ENCODE measurements at regions not wholly inside any gene's neighbourhood (a gene's known extent, or its start where the extent isn't known, plus 50 kb on each side); places are given as distances from the start of the nearest gene placed in this dataset.

DNA sequence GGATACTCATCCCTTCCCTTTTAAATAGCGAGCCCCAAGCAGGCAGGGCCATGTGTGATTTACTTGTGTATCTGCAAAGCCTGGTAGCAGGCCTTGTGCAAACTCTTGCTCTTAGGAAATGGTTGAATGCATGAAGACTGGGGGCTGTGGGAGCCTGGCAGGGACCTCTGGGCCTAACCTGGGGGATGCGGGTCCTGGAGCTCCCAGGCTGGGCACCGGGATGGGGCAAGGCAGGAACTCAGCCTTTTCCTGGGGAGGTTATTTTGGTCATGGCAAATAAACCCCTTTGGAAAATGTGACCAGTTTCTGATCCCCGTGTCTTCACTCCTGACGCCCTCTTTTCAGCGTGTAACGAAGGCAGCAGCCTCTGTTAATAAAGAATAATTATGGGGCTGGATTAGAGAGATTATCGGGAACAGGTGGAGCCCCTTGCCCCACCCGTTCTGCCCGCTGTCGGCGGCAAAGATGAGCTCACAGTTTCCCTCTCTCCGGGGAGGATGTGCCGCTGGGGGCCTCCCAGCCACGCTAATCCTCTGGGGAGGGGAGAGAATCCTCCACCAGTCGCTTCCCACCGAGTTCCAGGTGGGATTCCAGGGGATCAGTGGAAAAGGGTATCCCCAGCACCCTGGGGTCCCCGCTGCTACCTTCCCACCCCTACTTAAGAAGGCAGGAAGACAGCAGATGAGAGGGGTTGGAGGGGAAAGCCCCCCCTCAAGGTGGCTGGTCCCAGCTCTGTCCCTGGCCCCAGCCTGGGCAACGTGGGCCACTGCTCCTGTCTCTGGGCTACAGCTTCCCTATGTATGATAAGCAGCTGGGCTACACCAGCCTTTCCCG is 69.7 kb upstream of the WNT4 start:
- TF ChIP-seq EZH2 (IDR thresholded peaks at IDR 0.05; ENCODE audit: low read depth) = no peak
- TF ChIP-seq, protein P1, sequence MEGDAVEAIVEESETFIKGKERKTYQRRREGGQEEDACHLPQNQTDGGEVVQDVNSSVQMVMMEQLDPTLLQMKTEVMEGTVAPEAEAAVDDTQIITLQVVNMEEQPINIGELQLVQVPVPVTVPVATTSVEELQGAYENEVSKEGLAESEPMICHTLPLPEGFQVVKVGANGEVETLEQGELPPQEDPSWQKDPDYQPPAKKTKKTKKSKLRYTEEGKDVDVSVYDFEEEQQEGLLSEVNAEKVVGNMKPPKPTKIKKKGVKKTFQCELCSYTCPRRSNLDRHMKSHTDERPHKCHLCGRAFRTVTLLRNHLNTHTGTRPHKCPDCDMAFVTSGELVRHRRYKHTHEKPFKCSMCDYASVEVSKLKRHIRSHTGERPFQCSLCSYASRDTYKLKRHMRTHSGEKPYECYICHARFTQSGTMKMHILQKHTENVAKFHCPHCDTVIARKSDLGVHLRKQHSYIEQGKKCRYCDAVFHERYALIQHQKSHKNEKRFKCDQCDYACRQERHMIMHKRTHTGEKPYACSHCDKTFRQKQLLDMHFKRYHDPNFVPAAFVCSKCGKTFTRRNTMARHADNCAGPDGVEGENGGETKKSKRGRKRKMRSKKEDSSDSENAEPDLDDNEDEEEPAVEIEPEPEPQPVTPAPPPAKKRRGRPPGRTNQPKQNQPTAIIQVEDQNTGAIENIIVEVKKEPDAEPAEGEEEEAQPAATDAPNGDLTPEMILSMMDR (conservative IDR thresholded peaks at IDR 0.05) = no peak

Measured in PC-9 (cell line).